ENCODE measurements at regions not wholly inside any gene's neighbourhood (a gene's known extent, or its start where the extent isn't known, plus 50 kb on each side); places are given as distances from the start of the nearest gene placed in this dataset.

DNA sequence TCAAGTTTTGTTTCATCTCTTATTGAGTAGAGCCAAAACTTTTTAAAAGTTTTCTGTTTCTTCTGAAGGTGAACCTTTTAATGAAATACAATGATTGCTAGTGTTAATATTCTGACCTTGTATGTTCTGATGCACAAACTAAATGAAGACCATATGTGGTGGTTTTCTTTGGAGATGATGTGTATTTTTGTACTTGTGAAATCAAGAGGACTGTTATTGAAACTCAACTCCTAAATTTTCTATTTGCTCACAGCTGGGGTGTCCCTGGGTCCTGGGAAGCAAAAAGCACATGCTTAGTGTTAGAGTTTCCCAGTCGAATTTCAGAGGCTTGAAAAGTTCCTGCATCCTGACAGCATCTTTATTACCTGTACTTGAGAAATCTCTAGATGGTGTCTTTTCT is 1185.8 kb upstream of the ALCAM start:
- DNase-seq (ENCODE audit: low read depth, low spot score) (no peak), ATAC-seq (no peak)
- in situ Hi-C loops (cut with HindIII; ENCODE audit: low pct_unique_long_range_greater_than_20kb, low sequenced_read_pairs) (no loop called here), intact Hi-C loops (cut with micrococcal nuclease; ENCODE audit: unreplicated experiment) (no loop called here)
- POLR2A ChIA-PET: no interaction called here
- H3K4me1 ChIP-seq (ENCODE audit: control insufficient read depth, insufficient read depth, low read length): no peaks in the 10 kb centered on the region
- H3K4me3 ChIP-seq (ENCODE audit: low read depth in 2 of 2, low read length in 2 of 2): no peak overlapping the region
- CTCF ChIA-PET: interaction anchor here (0.6 kb wide), 1 partner anchor 22 kb away, joined by 3 read pairs; no protein-coding TSS in a partner anchor
- TF ChIP-seq, protein P1, sequence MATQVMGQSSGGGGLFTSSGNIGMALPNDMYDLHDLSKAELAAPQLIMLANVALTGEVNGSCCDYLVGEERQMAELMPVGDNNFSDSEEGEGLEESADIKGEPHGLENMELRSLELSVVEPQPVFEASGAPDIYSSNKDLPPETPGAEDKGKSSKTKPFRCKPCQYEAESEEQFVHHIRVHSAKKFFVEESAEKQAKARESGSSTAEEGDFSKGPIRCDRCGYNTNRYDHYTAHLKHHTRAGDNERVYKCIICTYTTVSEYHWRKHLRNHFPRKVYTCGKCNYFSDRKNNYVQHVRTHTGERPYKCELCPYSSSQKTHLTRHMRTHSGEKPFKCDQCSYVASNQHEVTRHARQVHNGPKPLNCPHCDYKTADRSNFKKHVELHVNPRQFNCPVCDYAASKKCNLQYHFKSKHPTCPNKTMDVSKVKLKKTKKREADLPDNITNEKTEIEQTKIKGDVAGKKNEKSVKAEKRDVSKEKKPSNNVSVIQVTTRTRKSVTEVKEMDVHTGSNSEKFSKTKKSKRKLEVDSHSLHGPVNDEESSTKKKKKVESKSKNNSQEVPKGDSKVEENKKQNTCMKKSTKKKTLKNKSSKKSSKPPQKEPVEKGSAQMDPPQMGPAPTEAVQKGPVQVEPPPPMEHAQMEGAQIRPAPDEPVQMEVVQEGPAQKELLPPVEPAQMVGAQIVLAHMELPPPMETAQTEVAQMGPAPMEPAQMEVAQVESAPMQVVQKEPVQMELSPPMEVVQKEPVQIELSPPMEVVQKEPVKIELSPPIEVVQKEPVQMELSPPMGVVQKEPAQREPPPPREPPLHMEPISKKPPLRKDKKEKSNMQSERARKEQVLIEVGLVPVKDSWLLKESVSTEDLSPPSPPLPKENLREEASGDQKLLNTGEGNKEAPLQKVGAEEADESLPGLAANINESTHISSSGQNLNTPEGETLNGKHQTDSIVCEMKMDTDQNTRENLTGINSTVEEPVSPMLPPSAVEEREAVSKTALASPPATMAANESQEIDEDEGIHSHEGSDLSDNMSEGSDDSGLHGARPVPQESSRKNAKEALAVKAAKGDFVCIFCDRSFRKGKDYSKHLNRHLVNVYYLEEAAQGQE (IDR thresholded peaks at IDR 0.05; ENCODE audit: insufficient read depth in 1 of 2, low read depth in 2 of 2, low read length in 1 of 2): no peak
- TF ChIP-seq, protein P2, sequence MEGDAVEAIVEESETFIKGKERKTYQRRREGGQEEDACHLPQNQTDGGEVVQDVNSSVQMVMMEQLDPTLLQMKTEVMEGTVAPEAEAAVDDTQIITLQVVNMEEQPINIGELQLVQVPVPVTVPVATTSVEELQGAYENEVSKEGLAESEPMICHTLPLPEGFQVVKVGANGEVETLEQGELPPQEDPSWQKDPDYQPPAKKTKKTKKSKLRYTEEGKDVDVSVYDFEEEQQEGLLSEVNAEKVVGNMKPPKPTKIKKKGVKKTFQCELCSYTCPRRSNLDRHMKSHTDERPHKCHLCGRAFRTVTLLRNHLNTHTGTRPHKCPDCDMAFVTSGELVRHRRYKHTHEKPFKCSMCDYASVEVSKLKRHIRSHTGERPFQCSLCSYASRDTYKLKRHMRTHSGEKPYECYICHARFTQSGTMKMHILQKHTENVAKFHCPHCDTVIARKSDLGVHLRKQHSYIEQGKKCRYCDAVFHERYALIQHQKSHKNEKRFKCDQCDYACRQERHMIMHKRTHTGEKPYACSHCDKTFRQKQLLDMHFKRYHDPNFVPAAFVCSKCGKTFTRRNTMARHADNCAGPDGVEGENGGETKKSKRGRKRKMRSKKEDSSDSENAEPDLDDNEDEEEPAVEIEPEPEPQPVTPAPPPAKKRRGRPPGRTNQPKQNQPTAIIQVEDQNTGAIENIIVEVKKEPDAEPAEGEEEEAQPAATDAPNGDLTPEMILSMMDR (IDR thresholded peaks at IDR 0.05): no peak
- no peak for TF ChIP-seq SIN3A (IDR thresholded peaks at IDR 0.05; ENCODE audit: borderline replicate concordance, insufficient read depth, low read depth, low read length)
- H3K9me3 ChIP-seq (ENCODE audit: control insufficient read depth, insufficient read depth, low read depth, low read length): no peaks in the 10 kb centered on the region; the same call in 1 of the 2 replicates
- H3K27ac ChIP-seq (ENCODE audit: low read length): no peak overlapping the region
- no TSS peak for BruUV-seq (replicated peaks)
- H3K36me3 ChIP-seq (ENCODE audit: control insufficient read depth, insufficient read depth, low read length): no peaks in the 10 kb centered on the region
- no peaks in the 10 kb centered on the region for H3K27me3 ChIP-seq (ENCODE audit: control insufficient read depth, insufficient read depth, low read length)

DNA sequence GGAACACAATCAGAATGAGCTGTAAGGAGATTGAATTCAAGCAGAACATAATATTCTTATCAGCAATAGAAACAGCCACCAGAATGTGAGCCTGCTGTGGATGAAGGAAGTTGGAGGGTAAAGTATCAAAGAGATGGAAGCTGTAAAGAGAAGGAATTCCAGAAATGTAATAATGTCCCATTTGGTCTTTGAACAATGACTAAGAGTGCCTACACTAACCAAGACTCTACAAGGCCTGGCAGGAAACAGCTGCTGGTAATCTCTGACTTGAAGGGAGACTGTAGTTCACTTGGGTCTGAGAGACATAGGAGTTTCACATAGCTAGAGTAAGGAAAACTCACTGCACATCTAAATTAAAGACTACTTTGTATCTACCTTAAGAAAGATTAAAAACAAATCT is 1176.0 kb upstream of the ALCAM start:
- Histone ChIP-seq H3K36me3 (ENCODE audit: control insufficient read depth, insufficient read depth, low read length) (no peaks in the 10 kb centered on the region), H3K4me3 (ENCODE audit: low read depth in 2 of 2, low read length in 2 of 2) (no peak overlapping the region), H3K27ac (ENCODE audit: low read length) (no peak overlapping the region), H3K27me3 (ENCODE audit: control insufficient read depth, insufficient read depth, low read length) (no peaks in the 10 kb centered on the region), H3K4me1 (ENCODE audit: control insufficient read depth, insufficient read depth, low read length) (no peaks in the 10 kb centered on the region), H3K9me3 (ENCODE audit: control insufficient read depth, insufficient read depth, low read depth, low read length) (no peaks in the 10 kb centered on the region)
- intact Hi-C loops (cut with micrococcal nuclease; ENCODE audit: unreplicated experiment): no loop called here
- TF ChIP-seq, protein P1 (IDR thresholded peaks at IDR 0.05; ENCODE audit: insufficient read depth in 1 of 2, low read depth in 2 of 2, low read length in 1 of 2): no peak
- TF ChIP-seq SIN3A (IDR thresholded peaks at IDR 0.05; ENCODE audit: borderline replicate concordance, insufficient read depth, low read depth, low read length) (no peak), TCF7L2 (IDR thresholded peaks at IDR 0.05; ENCODE audit: low read depth, low read length) (no peak), POLR2AphosphoS5 (IDR thresholded peaks at IDR 0.05; ENCODE audit: low read depth, low read length) (no peak)
- TF ChIP-seq, protein P2 (IDR thresholded peaks at IDR 0.05): no peak
- ChIA-PET POLR2A (no interaction called here), CTCF (no interaction called here)
- BruUV-seq (replicated peaks): no TSS peak
- DNase-seq (ENCODE audit: low read depth, low spot score) (no peak), ATAC-seq (no peak)
- in situ Hi-C loops (cut with HindIII; ENCODE audit: low pct_unique_long_range_greater_than_20kb, low sequenced_read_pairs): no loop called here
